Breast epithelium (tissue), 3 donors: ENCODE measurements at regions not wholly inside any gene's neighbourhood (a gene's known extent, or its start where the extent isn't known, plus 50 kb on each side); places are given as distances from the start of the nearest gene placed in this dataset.

ENCODE experiments used
- POLR2A ChIP-seq: fragments of 450-650 bp; IDR thresholded peaks from one replicate; pipeline ENCODE4 v1.6.1; 2016; ENCODE audit warnings: antibody characterized with exemption, mild to moderate bottlenecking, moderate library complexity
- TF ChIP-seq, protein P1 (sequence below), 3 donors: fragments of 450-650 bp; IDR thresholded peaks; one replicate each; pipeline ENCODE4 v1.5.1; 2016 to 2017; ENCODE audit warnings: antibody characterized with exemption in 3 of 3, mild to moderate bottlenecking in 3 of 3, moderate library complexity in 3 of 3

DNA sequence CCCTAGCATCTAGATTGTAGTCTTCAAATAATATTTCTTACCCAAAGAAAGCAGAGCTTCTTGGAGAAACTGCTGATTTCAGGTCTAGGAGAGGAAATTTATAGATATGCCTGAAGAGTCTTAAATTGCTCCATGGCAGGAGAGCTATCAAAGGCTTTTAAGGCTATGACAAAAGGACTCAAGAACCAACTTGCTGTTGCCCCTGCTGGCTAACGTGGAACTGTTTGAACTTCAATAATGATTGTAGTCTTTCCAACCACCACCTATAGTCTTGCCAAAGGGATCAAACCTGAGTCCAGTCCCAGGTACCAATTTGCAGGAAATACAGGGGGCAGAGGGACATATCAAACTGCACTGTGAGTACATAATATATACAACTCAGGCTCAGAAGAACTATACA lies 336.2 kb upstream of the ESRRG start:
- TF ChIP-seq, protein P1, sequence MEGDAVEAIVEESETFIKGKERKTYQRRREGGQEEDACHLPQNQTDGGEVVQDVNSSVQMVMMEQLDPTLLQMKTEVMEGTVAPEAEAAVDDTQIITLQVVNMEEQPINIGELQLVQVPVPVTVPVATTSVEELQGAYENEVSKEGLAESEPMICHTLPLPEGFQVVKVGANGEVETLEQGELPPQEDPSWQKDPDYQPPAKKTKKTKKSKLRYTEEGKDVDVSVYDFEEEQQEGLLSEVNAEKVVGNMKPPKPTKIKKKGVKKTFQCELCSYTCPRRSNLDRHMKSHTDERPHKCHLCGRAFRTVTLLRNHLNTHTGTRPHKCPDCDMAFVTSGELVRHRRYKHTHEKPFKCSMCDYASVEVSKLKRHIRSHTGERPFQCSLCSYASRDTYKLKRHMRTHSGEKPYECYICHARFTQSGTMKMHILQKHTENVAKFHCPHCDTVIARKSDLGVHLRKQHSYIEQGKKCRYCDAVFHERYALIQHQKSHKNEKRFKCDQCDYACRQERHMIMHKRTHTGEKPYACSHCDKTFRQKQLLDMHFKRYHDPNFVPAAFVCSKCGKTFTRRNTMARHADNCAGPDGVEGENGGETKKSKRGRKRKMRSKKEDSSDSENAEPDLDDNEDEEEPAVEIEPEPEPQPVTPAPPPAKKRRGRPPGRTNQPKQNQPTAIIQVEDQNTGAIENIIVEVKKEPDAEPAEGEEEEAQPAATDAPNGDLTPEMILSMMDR (IDR thresholded peaks at IDR 0.05): no peak
- TF ChIP-seq POLR2A: no peak
